Keratinocyte (primary cell): ENCODE measurements at regions not wholly inside any gene's neighbourhood (a gene's known extent, or its start where the extent isn't known, plus 50 kb on each side); places are given as distances from the start of the nearest gene placed in this dataset.

Experiments
- CTCF ChIP-seq, 3 experiments: IDR thresholded peaks in 1 of 3; conservative IDR thresholded peaks in 1 of 3; optimal IDR thresholded peaks in 1 of 3; 2 replicates in 2 of 3; 3 replicates in 1 of 3; pipeline versions ENCODE3 to v1.5.1; 2011; ENCODE audit warnings: low read length in 3 of 3, mild to moderate bottlenecking in 3 of 3, moderate library complexity in 2 of 3, control low read depth in 1 of 3, inconsistent platforms in 1 of 3; ENCODE audit not compliant: insufficient read depth in 2 of 3; ENCODE audit errors: extremely low read depth in 1 of 3
- EZH2 ChIP-seq: IDR thresholded peaks from one replicate; pipeline ENCODE4 v1.6.1; 2012; ENCODE audit warnings: inconsistent platforms, mild to moderate bottlenecking, low read length, moderate library complexity

GRCh38 chr1:78286686-78287085 is 204.1 kb upstream of the PTGFR start:
- TF ChIP-seq CTCF (optimal IDR thresholded peaks at IDR 0.05 in 1 of 3, IDR thresholded peaks at IDR 0.05 in 1 of 3, conservative IDR thresholded peaks at IDR 0.05 in 1 of 3; ENCODE audit: extremely low read depth in 1 of 3, insufficient read depth in 2 of 3, low read length in 3 of 3), result no peak
- no peak for TF ChIP-seq EZH2
